ENCODE measurements at regions not wholly inside any gene's neighbourhood (a gene's known extent, or its start where the extent isn't known, plus 50 kb on each side); places are given as distances from the start of the nearest gene placed in this dataset.

GRCh38 chr10:129168660-129169059, 298.4 kb upstream of the MGMT start:
- no peak overlapping the region for H3K27ac Mint-ChIP-seq
- H3K27me3 Mint-ChIP-seq (ENCODE audit: insufficient read depth), result no peaks in the 10 kb centered on the region; the same call in 1 of the 2 replicates
- no peaks in the 10 kb centered on the region for H3K4me1 Mint-ChIP-seq (ENCODE audit: low read depth)
- TF ChIP-seq CTCF (IDR thresholded peaks at IDR 0.05), result no peak
- H3K36me3 Mint-ChIP-seq (ENCODE audit: low read depth), result no peaks in the 10 kb centered on the region
- no peak for DNase-seq
- no peak overlapping the region for H3K4me3 Mint-ChIP-seq
- peaks cover 30% of the 10 kb centered on the region for H3K9me3 Mint-ChIP-seq

- Mint-ChIP-seq H3K4me3 (no peak overlapping the region), H3K27ac (no peak overlapping the region), H3K36me3 (ENCODE audit: low read depth) (no peaks in the 10 kb centered on the region), H3K4me1 (ENCODE audit: low read depth) (no peaks in the 10 kb centered on the region), H3K9me3 (peaks cover 32% of the 10 kb centered on the region), H3K27me3 (ENCODE audit: insufficient read depth) (no peaks in the 10 kb centered on the region; the same call in 1 of the 2 replicates)
- DNase-seq, result no peak
- TF ChIP-seq CTCF (IDR thresholded peaks at IDR 0.05), result no peak
Measured at GRCh38 chr10:129169115-129169514, 297.9 kb upstream of the MGMT start.

GRCh38 chr10:129170812-129171211, 296.2 kb upstream of the MGMT start:
- TF ChIP-seq CTCF (IDR thresholded peaks at IDR 0.05), result no peak
- Mint-ChIP-seq H3K36me3 (ENCODE audit: low read depth) (no peaks in the 10 kb centered on the region), H3K27me3 (ENCODE audit: insufficient read depth) (no peaks in the 10 kb centered on the region; the same call in 1 of the 2 replicates), H3K4me3 (no peak overlapping the region), H3K9me3 (peaks cover 33% of the 10 kb centered on the region), H3K4me1 (ENCODE audit: low read depth) (no peaks in the 10 kb centered on the region), H3K27ac (no peak overlapping the region)
- no peak for DNase-seq

- no peak for DNase-seq
- Mint-ChIP-seq H3K27me3 (ENCODE audit: insufficient read depth) (no peaks in the 10 kb centered on the region; the same call in 1 of the 2 replicates), H3K9me3 (peaks cover 35% of the 10 kb centered on the region), H3K4me1 (ENCODE audit: low read depth) (no peaks in the 10 kb centered on the region), H3K4me3 (no peak overlapping the region), H3K36me3 (ENCODE audit: low read depth) (no peaks in the 10 kb centered on the region), H3K27ac (no peak overlapping the region)
- no peak for TF ChIP-seq CTCF (IDR thresholded peaks at IDR 0.05)
Measured at GRCh38 chr10:129171812-129172211, 295.2 kb upstream of the MGMT start.

- H3K4me1 Mint-ChIP-seq (ENCODE audit: low read depth), result no peaks in the 10 kb centered on the region
- no peak overlapping the region for H3K4me3 Mint-ChIP-seq
- no peaks in the 10 kb centered on the region for H3K36me3 Mint-ChIP-seq (ENCODE audit: low read depth)
- peaks cover 43% of the 10 kb centered on the region for H3K9me3 Mint-ChIP-seq
- no peak for DNase-seq
- no peak overlapping the region for H3K27ac Mint-ChIP-seq
- no peak for TF ChIP-seq CTCF (IDR thresholded peaks at IDR 0.05)
- H3K27me3 Mint-ChIP-seq (ENCODE audit: insufficient read depth), result no peaks in the 10 kb centered on the region; the same call in 1 of the 2 replicates
Measured at GRCh38 chr10:129174232-129175014, 292.6 kb upstream of the MGMT start.

Data from HFFc6 (cell line).